Hepatocyte (in vitro differentiated cells): ENCODE measurements at regions not wholly inside any gene's neighbourhood (a gene's known extent, or its start where the extent isn't known, plus 50 kb on each side); places are given as distances from the start of the nearest gene placed in this dataset.

Source experiments
- DNase-seq: peaks from one replicate; pipeline ENCODE4 v3.0.0-alpha.2; 2016; ENCODE audit warnings: low spot score
- H2AFZ ChIP-seq: fragments of 200-600 bp; sonication (generic); 2 replicates; pipeline ENCODE4 v1.6.0; 2016; ENCODE audit warnings: antibody characterized with exemption, mild to moderate bottlenecking
- H3K27ac ChIP-seq: fragments of 200-600 bp; sonication (generic); 2 replicates; pipeline ENCODE4 v1.5.1; 2016; ENCODE audit warnings: mild to moderate bottlenecking
- H3K27me3 ChIP-seq: fragments of 200-600 bp; sonication (generic); 2 replicates; pipeline ENCODE4 v1.6.1; 2016
- H3K36me3 ChIP-seq: fragments of 200-600 bp; sonication (generic); replicated peaks from 2 replicates; pipeline ENCODE4 v1.5.1; 2016; ENCODE audit warnings: low read depth; ENCODE audit not compliant: insufficient read depth
- H3K4me1 ChIP-seq: fragments of 200-600 bp; sonication (generic); 2 replicates; pipeline ENCODE4 v1.5.1; 2016; ENCODE audit warnings: mild to moderate bottlenecking, moderate library complexity; ENCODE audit not compliant: insufficient read depth
- H3K4me2 ChIP-seq: fragments of 200-600 bp; sonication (generic); 2 replicates; pipeline ENCODE4 v1.6.0; 2016
- H3K4me3 ChIP-seq: fragments of 200-600 bp; sonication (generic); 2 replicates; pipeline ENCODE4 v1.5.1; 2016; ENCODE audit warnings: mild to moderate bottlenecking
- H3K79me2 ChIP-seq: fragments of 200-600 bp; sonication (generic); 2 replicates; pipeline ENCODE4 v1.6.0; 2017; ENCODE audit warnings: mild to moderate bottlenecking
- H3K9me2 ChIP-seq: fragments of 200-600 bp; sonication (generic); replicated peaks from 2 replicates; pipeline ENCODE4 v1.6.0; 2017; ENCODE audit warnings: mild to moderate bottlenecking; ENCODE audit not compliant: insufficient read depth
- H3K9me3 ChIP-seq: fragments of 200-600 bp; sonication (generic); 2 replicates; pipeline ENCODE4 v1.5.1; 2016; ENCODE audit warnings: low read depth, mild to moderate bottlenecking
- H4K20me1 ChIP-seq: fragments of 200-600 bp; sonication (generic); 2 replicates; pipeline ENCODE4 v1.6.0; 2016; ENCODE audit warnings: mild to moderate bottlenecking; ENCODE audit not compliant: insufficient read depth, poor library complexity, severe bottlenecking
- EZH2 ChIP-seq: fragments of 200-600 bp; sonication (generic); IDR thresholded peaks from 2 replicates; pipeline ENCODE4 v1.6.1; 2016; ENCODE audit warnings: antibody characterized with exemption, mild to moderate bottlenecking, borderline replicate concordance
- EZH2phosphoT487 ChIP-seq: fragments of 200-600 bp; sonication (generic); IDR thresholded peaks from one replicate; pipeline ENCODE4 v1.6.1; 2018; ENCODE audit warnings: antibody characterized with exemption, mild to moderate bottlenecking, low read depth, moderate library complexity; ENCODE audit not compliant: unreplicated experiment, severe bottlenecking
- WGBS: methylation state at CpG from one replicate; pipeline ENCODE4 v1.1.6; 2016; ENCODE audit warnings: low lambda C conversion rate; ENCODE audit errors: missing lambda C conversion rate; 5-methylcytosine and 5-hydroxymethylcytosine counted together
- TF ChIP-seq, protein P1 (sequence below): fragments of 200-600 bp; sonication (generic); IDR thresholded peaks from 2 replicates; pipeline ENCODE4 v1.5.1; 2016; ENCODE audit warnings: antibody characterized with exemption, mild to moderate bottlenecking; ENCODE audit not compliant: poor library complexity

DNA sequence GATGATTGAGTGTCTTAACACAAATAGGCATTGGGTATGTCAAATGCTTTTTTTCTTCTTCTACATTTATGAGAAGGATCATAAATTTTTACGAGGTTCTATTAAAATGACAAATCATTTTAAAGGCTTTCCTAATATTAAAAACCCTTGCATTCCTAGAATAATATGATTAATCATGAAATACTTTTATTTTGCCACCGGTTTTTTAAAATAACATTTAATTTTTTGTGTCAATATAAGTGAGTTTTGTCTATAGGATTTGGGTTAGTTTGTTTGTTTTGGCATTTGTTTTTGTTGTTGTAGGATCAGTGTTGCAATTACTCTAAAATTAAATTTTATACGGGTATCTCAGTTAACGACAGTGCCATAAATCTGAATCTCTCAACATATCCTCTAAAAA lies 169.7 kb upstream of the STK26 start:
- H3K27me3 ChIP-seq = no peaks in the 10 kb centered on the region
- no peaks in the 10 kb centered on the region for H3K79me2 ChIP-seq
- TF ChIP-seq EZH2 = no peak
- TF ChIP-seq, protein P1, sequence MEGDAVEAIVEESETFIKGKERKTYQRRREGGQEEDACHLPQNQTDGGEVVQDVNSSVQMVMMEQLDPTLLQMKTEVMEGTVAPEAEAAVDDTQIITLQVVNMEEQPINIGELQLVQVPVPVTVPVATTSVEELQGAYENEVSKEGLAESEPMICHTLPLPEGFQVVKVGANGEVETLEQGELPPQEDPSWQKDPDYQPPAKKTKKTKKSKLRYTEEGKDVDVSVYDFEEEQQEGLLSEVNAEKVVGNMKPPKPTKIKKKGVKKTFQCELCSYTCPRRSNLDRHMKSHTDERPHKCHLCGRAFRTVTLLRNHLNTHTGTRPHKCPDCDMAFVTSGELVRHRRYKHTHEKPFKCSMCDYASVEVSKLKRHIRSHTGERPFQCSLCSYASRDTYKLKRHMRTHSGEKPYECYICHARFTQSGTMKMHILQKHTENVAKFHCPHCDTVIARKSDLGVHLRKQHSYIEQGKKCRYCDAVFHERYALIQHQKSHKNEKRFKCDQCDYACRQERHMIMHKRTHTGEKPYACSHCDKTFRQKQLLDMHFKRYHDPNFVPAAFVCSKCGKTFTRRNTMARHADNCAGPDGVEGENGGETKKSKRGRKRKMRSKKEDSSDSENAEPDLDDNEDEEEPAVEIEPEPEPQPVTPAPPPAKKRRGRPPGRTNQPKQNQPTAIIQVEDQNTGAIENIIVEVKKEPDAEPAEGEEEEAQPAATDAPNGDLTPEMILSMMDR = no peak
- no peak for TF ChIP-seq EZH2phosphoT487
- no peak overlapping the region for H3K27ac ChIP-seq
- no peak overlapping the region for H3K4me2 ChIP-seq
- no peak overlapping the region for H3K4me3 ChIP-seq
- 74% methylated on average over 4 of the region's 4 CpGs for WGBS
- no peaks in the 10 kb centered on the region for H3K4me1 ChIP-seq
- no peaks in the 10 kb centered on the region for H4K20me1 ChIP-seq
- H3K9me3 ChIP-seq = no peaks in the 10 kb centered on the region
- H2AFZ ChIP-seq = no peak overlapping the region
- H3K36me3 ChIP-seq = no peaks in the 10 kb centered on the region
- no peaks in the 10 kb centered on the region for H3K9me2 ChIP-seq
- no peak for DNase-seq

DNA sequence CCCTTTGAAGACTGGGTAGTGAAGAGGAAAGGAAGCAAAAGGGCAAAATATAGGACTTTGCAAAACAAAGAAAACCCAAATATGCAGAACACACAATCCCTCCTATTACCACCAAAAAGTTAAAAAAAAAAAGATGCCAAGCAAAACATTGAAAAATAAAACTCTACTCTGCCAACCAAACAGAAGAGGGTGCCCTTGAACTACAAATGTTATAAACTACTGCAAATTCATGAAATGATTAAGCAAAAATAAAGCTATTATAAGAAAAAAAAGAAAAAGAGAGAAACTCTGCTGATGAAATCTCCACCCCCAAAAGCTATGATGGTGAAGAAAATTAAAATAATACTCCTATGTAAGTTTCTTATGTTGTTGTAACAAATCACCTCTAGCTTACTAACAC lies 168.5 kb upstream of the STK26 start:
- no peak for DNase-seq
- H3K9me2 ChIP-seq = no peaks in the 10 kb centered on the region
- no peak overlapping the region for H3K27ac ChIP-seq
- H2AFZ ChIP-seq = no peak overlapping the region
- TF ChIP-seq, protein P1 = peak; percentile 47
- no peak for TF ChIP-seq EZH2phosphoT487
- no peak for TF ChIP-seq EZH2
- no peak overlapping the region for H3K4me3 ChIP-seq
- no peaks in the 10 kb centered on the region for H3K27me3 ChIP-seq
- H3K9me3 ChIP-seq = no peaks in the 10 kb centered on the region
- H3K4me1 ChIP-seq = no peaks in the 10 kb centered on the region
- no peaks in the 10 kb centered on the region for H4K20me1 ChIP-seq
- no peaks in the 10 kb centered on the region for H3K79me2 ChIP-seq
- H3K36me3 ChIP-seq = no peaks in the 10 kb centered on the region
- no peak overlapping the region for H3K4me2 ChIP-seq

DNA sequence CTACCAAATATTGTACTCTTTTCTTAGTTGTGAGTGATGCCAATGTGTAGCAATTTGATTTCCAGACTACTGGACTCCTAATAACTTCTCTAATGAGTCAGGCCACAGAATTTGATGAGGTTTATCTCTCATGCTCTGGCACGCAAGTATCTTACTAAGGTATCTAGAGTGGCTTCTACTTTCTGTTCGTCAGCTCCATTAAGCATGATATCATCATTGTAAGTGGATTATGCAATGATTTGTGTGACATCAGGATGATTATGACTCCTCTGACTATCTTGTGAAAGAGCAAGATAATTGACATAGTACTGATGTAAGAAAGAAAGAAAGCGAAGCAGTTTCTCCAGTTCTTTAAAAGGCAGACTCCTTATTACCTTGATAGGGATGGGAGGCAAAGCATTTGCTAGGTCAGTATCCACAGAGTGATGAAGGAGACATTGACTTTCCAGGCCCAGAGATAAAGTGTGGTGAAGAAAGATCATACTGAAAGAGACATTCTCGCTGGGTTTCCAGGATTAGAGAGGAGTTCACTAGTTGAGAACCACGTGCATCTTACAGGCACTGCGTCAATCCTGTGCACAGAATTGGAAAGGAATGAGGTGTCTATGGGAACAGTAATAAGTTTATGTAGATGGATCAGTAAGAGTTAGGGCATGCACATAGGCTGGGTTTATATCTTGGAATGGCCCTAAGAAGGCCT lies 161.9 kb upstream of the STK26 start:
- no peaks in the 10 kb centered on the region for H3K9me2 ChIP-seq
- no peaks in the 10 kb centered on the region for H3K79me2 ChIP-seq
- H3K27ac ChIP-seq = no peak overlapping the region
- no peak overlapping the region for H3K4me3 ChIP-seq
- DNase-seq = no peak
- H3K36me3 ChIP-seq = no peaks in the 10 kb centered on the region
- H3K9me3 ChIP-seq = no peaks in the 10 kb centered on the region
- H2AFZ ChIP-seq = no peak overlapping the region
- H4K20me1 ChIP-seq = no peaks in the 10 kb centered on the region
- no peaks in the 10 kb centered on the region for H3K27me3 ChIP-seq
- H3K4me1 ChIP-seq = no peaks in the 10 kb centered on the region
- WGBS = 79% methylated on average over 6 of the region's 6 CpGs
- no peak overlapping the region for H3K4me2 ChIP-seq
- TF ChIP-seq, protein P1 = no peak
- TF ChIP-seq EZH2 = no peak
- no peak for TF ChIP-seq EZH2phosphoT487
